A673 (cell line): ENCODE measurements at regions not wholly inside any gene's neighbourhood (a gene's known extent, or its start where the extent isn't known, plus 50 kb on each side); places are given as distances from the start of the nearest gene placed in this dataset.

ENCODE experiments used
- CTCF ChIP-seq: fragments of 300-800, 200-600 bp; sonication (generic); conservative IDR thresholded peaks from 2 replicates; pipeline ENCODE4 v1.5.1; 2017; ENCODE audit warnings: low read depth, mild to moderate bottlenecking, antibody characterized with exemption, low read length, moderate library complexity, mixed read lengths
- EZH2 ChIP-seq: fragments of 200-600 bp; sonication (generic); IDR thresholded peaks from 2 replicates; pipeline ENCODE4 v1.6.1; 2017; ENCODE audit warnings: borderline replicate concordance, low read depth, mild to moderate bottlenecking, mixed read lengths, antibody characterized with exemption, low read length; ENCODE audit not compliant: poor library complexity, severe bottlenecking

GRCh38 chr1:178639326-178639725 lies 85.7 kb upstream of the RALGPS2 start:
- TF ChIP-seq EZH2 (no peak), CTCF (no peak)
